Thyroid gland (tissue), 4 donors: ENCODE measurements at regions not wholly inside any gene's neighbourhood (a gene's known extent, or its start where the extent isn't known, plus 50 kb on each side); places are given as distances from the start of the nearest gene placed in this dataset.

Source experiments
- DNase-seq, 2 donors: peaks; one replicate each; pipeline ENCODE4 v3.0.0-alpha.2; 2019
- H3K27ac ChIP-seq, 3 donors: fragments of 200-600 bp; sonication (generic); 1 replicate in 2 of 3; 2 replicates in 1 of 3; pipeline ENCODE4 v1.5.1; 2016 to 2019; ENCODE audit warnings: mild to moderate bottlenecking in 1 of 3, moderate library complexity in 1 of 3
- H3K27me3 ChIP-seq: fragments of 200-600 bp; sonication (generic); one replicate; pipeline ENCODE4 v1.5.1; 2019
- H3K36me3 ChIP-seq, 2 donors: fragments of 200-600 bp; sonication (generic); one replicate each; pipeline ENCODE4 v1.5.1; 2016 to 2019
- H3K4me1 ChIP-seq, 2 donors: fragments of 200-600 bp; sonication (generic); one replicate each; pipeline ENCODE4 v1.5.1; 2017 to 2019
- H3K4me3 ChIP-seq, 3 donors: fragments of 200-600 bp; sonication (generic); replicated peaks in 1 of 3; 1 replicate in 2 of 3; 2 replicates in 1 of 3; pipeline ENCODE4 v1.5.1; 2016; ENCODE audit warnings: mild to moderate bottlenecking in 1 of 3
- H3K9me3 ChIP-seq: fragments of 200-600 bp; sonication (generic); one replicate; pipeline ENCODE4 v1.5.1; 2017
- POLR2A ChIP-seq, 2 donors: fragments of 450-650 bp; IDR thresholded peaks; one replicate each; pipeline ENCODE4 v1.6.1; 2017; ENCODE audit warnings: antibody characterized with exemption in 2 of 2, mild to moderate bottlenecking in 2 of 2, moderate library complexity in 1 of 2
- WGBS, 2 donors: methylation state at CpG; one replicate each; pipeline ENCODE4 v1.1.5; 2017; 5-methylcytosine and 5-hydroxymethylcytosine counted together
- intact Hi-C: fragments of 100-400 bp; cut with DNase I; formaldehyde crosslinking; loops from one replicate; pipeline ENCODE4 v1.15.1; 2023
- TF ChIP-seq, protein P1 (sequence below), 6 experiments: fragments of 200-600 bp in 3 of 6; fragments of 450-650 bp in 3 of 6; sonication (generic) in 3 of 6; IDR thresholded peaks; one replicate each; pipeline ENCODE4 v1.5.1; 2016 to 2019; ENCODE audit warnings: antibody characterized with exemption in 6 of 6, mild to moderate bottlenecking in 2 of 6, inconsistent platforms in 1 of 6, moderate library complexity in 1 of 6

GRCh38 chr18:37649930-37650329 is 84.3 kb upstream of the CELF4 start:
- H3K9me3 ChIP-seq, result no peaks in the 10 kb centered on the region
- no peaks in the 10 kb centered on the region for H3K36me3 ChIP-seq
- H3K4me1 ChIP-seq, result no peaks in the 10 kb centered on the region
- TF ChIP-seq POLR2A (IDR thresholded peaks at IDR 0.05), result no peak
- TF ChIP-seq, protein P1, sequence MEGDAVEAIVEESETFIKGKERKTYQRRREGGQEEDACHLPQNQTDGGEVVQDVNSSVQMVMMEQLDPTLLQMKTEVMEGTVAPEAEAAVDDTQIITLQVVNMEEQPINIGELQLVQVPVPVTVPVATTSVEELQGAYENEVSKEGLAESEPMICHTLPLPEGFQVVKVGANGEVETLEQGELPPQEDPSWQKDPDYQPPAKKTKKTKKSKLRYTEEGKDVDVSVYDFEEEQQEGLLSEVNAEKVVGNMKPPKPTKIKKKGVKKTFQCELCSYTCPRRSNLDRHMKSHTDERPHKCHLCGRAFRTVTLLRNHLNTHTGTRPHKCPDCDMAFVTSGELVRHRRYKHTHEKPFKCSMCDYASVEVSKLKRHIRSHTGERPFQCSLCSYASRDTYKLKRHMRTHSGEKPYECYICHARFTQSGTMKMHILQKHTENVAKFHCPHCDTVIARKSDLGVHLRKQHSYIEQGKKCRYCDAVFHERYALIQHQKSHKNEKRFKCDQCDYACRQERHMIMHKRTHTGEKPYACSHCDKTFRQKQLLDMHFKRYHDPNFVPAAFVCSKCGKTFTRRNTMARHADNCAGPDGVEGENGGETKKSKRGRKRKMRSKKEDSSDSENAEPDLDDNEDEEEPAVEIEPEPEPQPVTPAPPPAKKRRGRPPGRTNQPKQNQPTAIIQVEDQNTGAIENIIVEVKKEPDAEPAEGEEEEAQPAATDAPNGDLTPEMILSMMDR (IDR thresholded peaks at IDR 0.05), result no peak
- 94 to 95% methylated on average over 1 of the region's 1 CpG for WGBS, 2 donors
- no peak overlapping the region for H3K27ac ChIP-seq
- DNase-seq, result no peak
- intact Hi-C loops, result no loop called here
- no peak overlapping the region for H3K4me3 ChIP-seq
- H3K27me3 ChIP-seq, result no peaks in the 10 kb centered on the region

DNA sequence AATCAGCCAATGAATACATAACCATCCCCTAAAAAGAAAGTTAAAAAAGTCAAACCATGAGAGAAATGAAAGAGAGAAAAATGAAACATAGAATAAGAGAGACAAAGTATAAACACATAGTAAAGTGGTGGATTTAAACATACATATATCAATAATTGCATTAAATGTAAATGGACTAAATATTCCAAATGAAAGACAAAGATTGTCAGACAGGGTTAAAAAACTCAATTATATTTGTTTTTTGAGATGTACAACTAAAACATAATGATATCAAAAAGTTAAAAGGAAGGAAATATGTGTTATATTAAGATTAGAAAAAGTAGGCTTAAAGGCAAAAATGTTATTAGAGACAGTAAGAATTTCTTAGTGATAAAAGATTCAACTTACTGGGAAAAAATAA is 83.8 kb upstream of the CELF4 start:
- Histone ChIP-seq H3K9me3 (no peaks in the 10 kb centered on the region), H3K4me3 (no peak overlapping the region), H3K36me3 (no peaks in the 10 kb centered on the region), H3K4me1 (no peaks in the 10 kb centered on the region), H3K27ac (no peak overlapping the region), H3K27me3 (no peaks in the 10 kb centered on the region)
- intact Hi-C loops, result no loop called here
- no peak for TF ChIP-seq POLR2A (IDR thresholded peaks at IDR 0.05)
- TF ChIP-seq, protein P1 (IDR thresholded peaks at IDR 0.05), result no peak
- DNase-seq, result no peak

GRCh38 chr18:37641573-37641972 is 76.0 kb upstream of the CELF4 start:
- H3K27me3 ChIP-seq, result no peaks in the 10 kb centered on the region
- no peak overlapping the region for H3K27ac ChIP-seq
- H3K9me3 ChIP-seq, result no peaks in the 10 kb centered on the region
- WGBS, 2 donors, result 89 to 93% methylated on average over 2 of the region's 2 CpGs
- intact Hi-C loops, result no loop called here
- DNase-seq, result no peak
- TF ChIP-seq POLR2A (IDR thresholded peaks at IDR 0.05), result no peak
- TF ChIP-seq, protein P1 (IDR thresholded peaks at IDR 0.05), result no peak
- H3K4me1 ChIP-seq, result no peaks in the 10 kb centered on the region
- H3K4me3 ChIP-seq, result no peak overlapping the region
- H3K36me3 ChIP-seq, result no peaks in the 10 kb centered on the region

GRCh38 chr18:37640504-37640903 is 74.9 kb upstream of the CELF4 start:
- H3K27me3 ChIP-seq, result no peaks in the 10 kb centered on the region

GRCh38 chr18:37639846-37640245 is 74.2 kb upstream of the CELF4 start:
- Histone ChIP-seq H3K27ac (no peak overlapping the region), H3K4me1 (no peaks in the 10 kb centered on the region), H3K27me3 (no peaks in the 10 kb centered on the region), H3K36me3 (no peaks in the 10 kb centered on the region), H3K4me3 (no peak overlapping the region), H3K9me3 (no peaks in the 10 kb centered on the region)
- no peak for DNase-seq
- 63 to 77% methylated on average over 3 of the region's 3 CpGs for WGBS, 2 donors
- no peak for TF ChIP-seq POLR2A (IDR thresholded peaks at IDR 0.05)
- TF ChIP-seq, protein P1 (IDR thresholded peaks at IDR 0.05), result no peak
- intact Hi-C loops, result no loop called here

More at GRCh38 chr18:37640504-37640903, 74.9 kb upstream of the CELF4 start:
- H3K4me3 ChIP-seq, result no peak overlapping the region
- H3K4me1 ChIP-seq, result no peaks in the 10 kb centered on the region
- TF ChIP-seq POLR2A (IDR thresholded peaks at IDR 0.05), result no peak
- TF ChIP-seq, protein P1 (IDR thresholded peaks at IDR 0.05), result no peak
- no peak for DNase-seq
- no peaks in the 10 kb centered on the region for H3K9me3 ChIP-seq
- no peak overlapping the region for H3K27ac ChIP-seq
- intact Hi-C loops, result no loop called here
- no peaks in the 10 kb centered on the region for H3K36me3 ChIP-seq
